Activated T-cell treated with anti-CD3 and anti-CD28 coated beads, Interleukin-2, amount 50 U/mL, for 72 hours (primary cell): ENCODE measurements at regions not wholly inside any gene's neighbourhood (a gene's known extent, or its start where the extent isn't known, plus 50 kb on each side); places are given as distances from the start of the nearest gene placed in this dataset.

Source experiments
- ATAC-seq, 2 donors: fragments of 150-1000 bp; cut with Tn5 transposase; replicated peaks in 1 of 2; 2 replicates each; pipeline ENCODE4 v1.10.0; 2021; ENCODE audit warnings: moderate library complexity in 2 of 2, mild to moderate bottlenecking in 1 of 2
- DNase-seq, 2 donors: peaks; one replicate each; pipeline ENCODE4 v3.0.0; 2021 to 2022; ENCODE audit warnings: mixed read lengths in 1 of 2
- H3K27ac Mint-ChIP-seq: one replicate; pipeline ENCODE4 v1.8.0; 2022; ENCODE audit warnings: mild to moderate bottlenecking, moderate library complexity, mixed read lengths
- H3K27me3 Mint-ChIP-seq: one replicate; pipeline ENCODE4 v1.8.0; 2022; ENCODE audit warnings: low read depth, mixed read lengths
- H3K36me3 Mint-ChIP-seq, 2 donors: one replicate each; pipeline ENCODE4 v1.8.0; 2022; ENCODE audit warnings: mixed read lengths in 2 of 2, mild to moderate bottlenecking in 1 of 2; ENCODE audit not compliant: insufficient read depth in 2 of 2
- H3K4me1 Mint-ChIP-seq: one replicate; pipeline ENCODE4 v1.8.0; 2022; ENCODE audit warnings: low read depth, mixed read lengths
- H3K4me3 Mint-ChIP-seq, 2 donors: one replicate each; pipeline ENCODE4 v1.8.0; 2022; ENCODE audit warnings: mild to moderate bottlenecking in 2 of 2, mixed read lengths in 2 of 2, moderate library complexity in 2 of 2
- H3K9me3 Mint-ChIP-seq, 2 donors: one replicate each; pipeline ENCODE4 v1.8.0; 2022; ENCODE audit warnings: mixed read lengths in 2 of 2

GRCh38 chr11:116278076-116278475 is 494.7 kb downstream of the BUD13 start:
- DNase-seq, result no peak
- H3K27me3 Mint-ChIP-seq, result peaks cover 12% of the 10 kb centered on the region
- ATAC-seq, result no peak
- no peak overlapping the region for H3K4me3 Mint-ChIP-seq
- H3K9me3 Mint-ChIP-seq, result no peaks in the 10 kb centered on the region
- no peaks in the 10 kb centered on the region for H3K36me3 Mint-ChIP-seq
- H3K27ac Mint-ChIP-seq, result no peak overlapping the region
- H3K4me1 Mint-ChIP-seq, result no peaks in the 10 kb centered on the region

- Mint-ChIP-seq H3K36me3 (no peaks in the 10 kb centered on the region), H3K27me3 (peaks cover 12% of the 10 kb centered on the region), H3K27ac (no peak overlapping the region), H3K4me3 (peak overlapping the region; percentile 51 to 73), H3K4me1 (no peaks in the 10 kb centered on the region), H3K9me3 (no peaks in the 10 kb centered on the region)
- peak; percentile 85 to 90 for ATAC-seq
- DNase-seq, result peak; percentile 81 to 88
These were observed 496.4 kb downstream of the BUD13 start for GRCh38 chr11:116276051-116277044.

- ATAC-seq (peak; percentile 14 to 36), DNase-seq (no peak)
- H3K27me3 Mint-ChIP-seq, result peaks cover 12% of the 10 kb centered on the region
- H3K36me3 Mint-ChIP-seq, result no peaks in the 10 kb centered on the region
- H3K9me3 Mint-ChIP-seq, result no peaks in the 10 kb centered on the region
- H3K4me3 Mint-ChIP-seq, result no peak overlapping the region
- no peak overlapping the region for H3K27ac Mint-ChIP-seq
- no peaks in the 10 kb centered on the region for H3K4me1 Mint-ChIP-seq
These were observed 497.2 kb downstream of the BUD13 start for GRCh38 chr11:116275635-116276034.

- Mint-ChIP-seq H3K27me3 (peaks cover 12% of the 10 kb centered on the region), H3K4me1 (no peaks in the 10 kb centered on the region), H3K4me3 (peak overlapping the region in 1 of 2 donors; percentile 50), H3K36me3 (no peaks in the 10 kb centered on the region), H3K27ac (no peak overlapping the region), H3K9me3 (no peaks in the 10 kb centered on the region)
- DNase-seq (no peak), ATAC-seq (no peak)
These were observed 498.3 kb downstream of the BUD13 start for GRCh38 chr11:116274521-116274920.

GRCh38 chr11:116272181-116272789 is 500.5 kb downstream of the BUD13 start:
- Mint-ChIP-seq H3K27ac (no peak overlapping the region), H3K4me1 (no peaks in the 10 kb centered on the region), H3K36me3 (no peaks in the 10 kb centered on the region), H3K27me3 (peaks cover 12% of the 10 kb centered on the region), H3K9me3 (no peaks in the 10 kb centered on the region), H3K4me3 (no peak overlapping the region)
- DNase-seq (no peak), ATAC-seq (no peak)

GRCh38 chr11:116271479-116271878 is 501.3 kb downstream of the BUD13 start:
- Mint-ChIP-seq H3K27ac (no peak overlapping the region), H3K4me1 (no peaks in the 10 kb centered on the region), H3K9me3 (no peaks in the 10 kb centered on the region), H3K36me3 (no peaks in the 10 kb centered on the region), H3K27me3 (peaks cover 12% of the 10 kb centered on the region), H3K4me3 (no peak overlapping the region)
- DNase-seq, result no peak
- no peak for ATAC-seq

- Mint-ChIP-seq H3K36me3 (no peaks in the 10 kb centered on the region), H3K27me3 (no peaks in the 10 kb centered on the region), H3K4me3 (no peak overlapping the region), H3K27ac (no peak overlapping the region), H3K4me1 (no peaks in the 10 kb centered on the region), H3K9me3 (no peaks in the 10 kb centered on the region)
- DNase-seq (no peak), ATAC-seq (no peak)
These were observed 505.6 kb downstream of the BUD13 start for GRCh38 chr11:116267146-116267545.

GRCh38 chr11:116263770-116264169 is 509.0 kb downstream of the BUD13 start:
- Mint-ChIP-seq H3K27me3 (peaks cover 7% of the 10 kb centered on the region), H3K27ac (no peak overlapping the region), H3K36me3 (no peaks in the 10 kb centered on the region), H3K4me3 (no peak overlapping the region), H3K9me3 (no peaks in the 10 kb centered on the region), H3K4me1 (no peaks in the 10 kb centered on the region)
- no peak for DNase-seq
- no peak for ATAC-seq

GRCh38 chr11:116263019-116263418 is 509.8 kb downstream of the BUD13 start:
- ATAC-seq (no peak), DNase-seq (no peak)
- no peaks in the 10 kb centered on the region for H3K4me1 Mint-ChIP-seq
- H3K27ac Mint-ChIP-seq, result no peak overlapping the region
- H3K9me3 Mint-ChIP-seq, result no peaks in the 10 kb centered on the region
- H3K4me3 Mint-ChIP-seq, result no peak overlapping the region
- H3K27me3 Mint-ChIP-seq, result peaks cover 7% of the 10 kb centered on the region
- H3K36me3 Mint-ChIP-seq, result no peaks in the 10 kb centered on the region

GRCh38 chr11:116262370-116262769 is 510.4 kb downstream of the BUD13 start:
- Mint-ChIP-seq H3K4me1 (no peaks in the 10 kb centered on the region), H3K9me3 (no peaks in the 10 kb centered on the region), H3K27me3 (peaks cover 7% of the 10 kb centered on the region), H3K36me3 (no peaks in the 10 kb centered on the region), H3K27ac (no peak overlapping the region), H3K4me3 (no peak overlapping the region)
- no peak for DNase-seq
- ATAC-seq, result no peak

- no peaks in the 10 kb centered on the region for H3K9me3 Mint-ChIP-seq
- ATAC-seq (no peak), DNase-seq (no peak)
- peaks cover 7% of the 10 kb centered on the region for H3K27me3 Mint-ChIP-seq
- no peaks in the 10 kb centered on the region for H3K4me1 Mint-ChIP-seq
- H3K4me3 Mint-ChIP-seq, result no peak overlapping the region
- H3K36me3 Mint-ChIP-seq, result no peaks in the 10 kb centered on the region
- no peak overlapping the region for H3K27ac Mint-ChIP-seq
These were observed 511.2 kb downstream of the BUD13 start for GRCh38 chr11:116261606-116262005.

- no peaks in the 10 kb centered on the region for H3K4me1 Mint-ChIP-seq
- no peak overlapping the region for H3K4me3 Mint-ChIP-seq
- H3K36me3 Mint-ChIP-seq, result no peaks in the 10 kb centered on the region
- no peak overlapping the region for H3K27ac Mint-ChIP-seq
- DNase-seq, result no peak
- no peaks in the 10 kb centered on the region for H3K9me3 Mint-ChIP-seq
- peaks cover 7% of the 10 kb centered on the region for H3K27me3 Mint-ChIP-seq
- no peak for ATAC-seq
These were observed 514.0 kb downstream of the BUD13 start for GRCh38 chr11:116258821-116259220.

GRCh38 chr11:116257883-116258282 is 514.9 kb downstream of the BUD13 start:
- ATAC-seq, result no peak
- Mint-ChIP-seq H3K27me3 (peaks cover 7% of the 10 kb centered on the region), H3K4me3 (no peak overlapping the region), H3K27ac (no peak overlapping the region), H3K4me1 (no peaks in the 10 kb centered on the region), H3K9me3 (no peaks in the 10 kb centered on the region), H3K36me3 (no peaks in the 10 kb centered on the region)
- no peak for DNase-seq
